Endothelial cell of umbilical vein (primary cell): ENCODE measurements at regions not wholly inside any gene's neighbourhood (a gene's known extent, or its start where the extent isn't known, plus 50 kb on each side); places are given as distances from the start of the nearest gene placed in this dataset.

Experiments used
- BruUV-seq: library from RNA; stranded (reverse); fragments of 400-500 nt; replicated peaks from 2 replicates; lab custom pipeline; 2021; lab: Mats Ljungman, UMichigan
- CTCF ChIA-PET: fragments of 300-600, 350-600 bp; sonication (Branson Sonifier 250); formaldehyde crosslinking; loops from one replicate; lab custom pipeline; 2021; ENCODE audit warnings: antibody characterized with exemption, inconsistent platforms; lab: Charles Lee
- POLR2A ChIA-PET: fragments of 300-600, 350-600 bp; sonication (Branson Sonifier 250); formaldehyde crosslinking; loops from one replicate; lab custom pipeline; 2021; ENCODE audit warnings: antibody characterized with exemption, inconsistent platforms; lab: Charles Lee
- DNase-seq: peaks from one replicate; pipeline ENCODE4 v3.0.0-alpha.2; 2011; ENCODE audit warnings: low read depth, low spot score
- FAIRE-seq: peaks from 2 replicates; lab custom pipeline; 2011; peaks lifted over from hg19 to GRCh38; lab: Jason Lieb, UNC
- H2AFZ ChIP-seq: 2 replicates; pipeline ENCODE4 v1.6.0; 2012; ENCODE audit warnings: low read depth, low read length, control low read depth, inconsistent platforms
- H3K27ac ChIP-seq: 2 replicates; pipeline ENCODE4 v1.5.1; 2011; ENCODE audit warnings: low read depth, mild to moderate bottlenecking, control low read depth, low read length, moderate library complexity; ENCODE audit not compliant: insufficient read depth
- H3K27me3 ChIP-seq, 2 experiments: 2 replicates each; pipeline versions ENCODE4 v1.6.0 to v1.6.1; 2011; ENCODE audit warnings: low read length in 2 of 2, mixed read lengths in 1 of 2; ENCODE audit not compliant: control insufficient read depth in 2 of 2, insufficient read depth in 2 of 2
- H3K36me3 ChIP-seq, 2 experiments: 2 replicates in 1 of 2; 3 replicates in 1 of 2; pipeline ENCODE4 v1.5.1; 2011; ENCODE audit warnings: low read length in 2 of 2, mild to moderate bottlenecking in 1 of 2, moderate library complexity in 1 of 2; ENCODE audit not compliant: control insufficient read depth in 2 of 2, insufficient read depth in 2 of 2; ENCODE audit errors: extremely low read depth in 1 of 2
- H3K4me1 ChIP-seq: 3 replicates; pipeline ENCODE4 v1.5.1; 2011; ENCODE audit warnings: mild to moderate bottlenecking, low read length; ENCODE audit not compliant: control insufficient read depth, insufficient read depth; ENCODE audit errors: extremely low read depth
- H3K4me2 ChIP-seq: 2 replicates; pipeline ENCODE4 v1.6.1; 2011; ENCODE audit warnings: low read length, control low read depth, mixed read lengths; ENCODE audit not compliant: insufficient read depth
- H3K4me3 ChIP-seq, 3 experiments: fragments of 200-600 bp in 1 of 3; sonication (generic), shearing (Covaris generic) in 1 of 3; replicated peaks in 1 of 3; 2 replicates each; pipeline ENCODE4 v1.5.1; 2011 to 2016; ENCODE audit warnings: control low read depth in 3 of 3, low read length in 3 of 3, mild to moderate bottlenecking in 2 of 3, inconsistent platforms in 1 of 3, low read depth in 1 of 3, moderate library complexity in 1 of 3; ENCODE audit not compliant: insufficient read depth in 1 of 3
- H3K79me2 ChIP-seq: 2 replicates; pipeline ENCODE4 v1.6.0; 2012; ENCODE audit warnings: low read length, inconsistent platforms; ENCODE audit not compliant: control insufficient read depth, insufficient read depth
- H3K9ac ChIP-seq: replicated peaks from 2 replicates; pipeline ENCODE3; 2011; ENCODE audit warnings: low read length, control low read depth; ENCODE audit not compliant: insufficient read depth; ENCODE audit errors: extremely low read depth
- H3K9me1 ChIP-seq: replicated peaks from 3 replicates; pipeline ENCODE4 v1.6.0; 2011; ENCODE audit warnings: mild to moderate bottlenecking, low read length; ENCODE audit not compliant: control insufficient read depth, insufficient read depth; ENCODE audit errors: extremely low read depth
- H3K9me3 ChIP-seq: replicated peaks from 2 replicates; pipeline ENCODE4 v1.5.1; 2012; ENCODE audit warnings: low read length, inconsistent platforms; ENCODE audit not compliant: control insufficient read depth, insufficient read depth
- H4K20me1 ChIP-seq: replicated peaks from 2 replicates; pipeline ENCODE3; 2011; ENCODE audit warnings: mild to moderate bottlenecking, low read length; ENCODE audit not compliant: control insufficient read depth, insufficient read depth; ENCODE audit errors: extremely low read depth
- EZH2 ChIP-seq: IDR thresholded peaks from 2 replicates; pipeline ENCODE4 v1.6.1; 2012; ENCODE audit warnings: borderline replicate concordance, low read depth, mild to moderate bottlenecking, moderate library complexity, low read length, inconsistent platforms; ENCODE audit not compliant: severe bottlenecking
- FOS ChIP-seq: IDR thresholded peaks from 2 replicates; pipeline ENCODE4 v1.6.1; 2011; ENCODE audit warnings: mild to moderate bottlenecking, low read length, moderate library complexity, borderline replicate concordance; ENCODE audit not compliant: insufficient read depth
- GATA2 ChIP-seq: IDR thresholded peaks from 2 replicates; pipeline ENCODE4 v1.7.0; 2011; ENCODE audit warnings: low read depth, mild to moderate bottlenecking, moderate library complexity, mixed read lengths, low read length; ENCODE audit not compliant: insufficient read length, insufficient read depth
- JUN ChIP-seq: IDR thresholded peaks from 2 replicates; pipeline ENCODE4 v1.6.1; 2011; ENCODE audit warnings: borderline replicate concordance, low read depth; ENCODE audit not compliant: insufficient read length, insufficient read depth
- MYC ChIP-seq: IDR thresholded peaks from one replicate; pipeline ENCODE4 v1.6.1; 2011; ENCODE audit warnings: mild to moderate bottlenecking, low read depth, low read length
- POLR2A ChIP-seq: IDR thresholded peaks from 2 replicates; pipeline ENCODE4 v1.6.1; 2012; ENCODE audit warnings: low read depth, mild to moderate bottlenecking, control low read depth, low read length
- POLR2AphosphoS5 ChIP-seq: IDR thresholded peaks from 2 replicates; pipeline ENCODE4 v1.6.1; 2012; ENCODE audit warnings: low read depth, mild to moderate bottlenecking, control low read depth, low read length, moderate library complexity; ENCODE audit not compliant: insufficient read depth
- dilution Hi-C: fragments of 300-500 bp; cut with MboI; formaldehyde crosslinking; loops from one replicate; pipeline ENCODE4 v1.15.0; 2019; ENCODE audit warnings: low sequenced_read_pairs; ENCODE audit not compliant: extremely low pct_ligation_motif_present
- intact Hi-C: fragments of 100-400 bp; cut with micrococcal nuclease; formaldehyde crosslinking; loops from one replicate; pipeline ENCODE4 v1.10.0; 2022
- TF ChIP-seq, protein P1 (sequence below), 2 donors: IDR thresholded peaks; 1 replicate in 1 of 2; 2 replicates in 1 of 2; pipeline ENCODE4 v1.5.1; 2011; ENCODE audit warnings: low read length in 2 of 2, mild to moderate bottlenecking in 2 of 2, moderate library complexity in 2 of 2, control low read depth in 1 of 2, inconsistent platforms in 1 of 2, low read depth in 1 of 2; ENCODE audit not compliant: insufficient read depth in 1 of 2; ENCODE audit errors: extremely low read depth in 1 of 2
- TF ChIP-seq, protein P2 (sequence below): IDR thresholded peaks from 2 replicates; pipeline ENCODE4 v1.6.1; 2011; ENCODE audit not compliant: insufficient read depth, insufficient read length

GRCh38 chr6:55994531-55994930, 119.1 kb upstream of the BMP5 start:
- no peaks in the 10 kb centered on the region for H3K27me3 ChIP-seq
- dilution Hi-C loops (no loop called here), intact Hi-C loops (no loop called here)
- no peak for FAIRE-seq
- no peaks in the 10 kb centered on the region for H3K4me1 ChIP-seq
- no peak for DNase-seq
- no peaks in the 10 kb centered on the region for H3K36me3 ChIP-seq
- no peaks in the 10 kb centered on the region for H3K79me2 ChIP-seq
- no peak overlapping the region for H3K9ac ChIP-seq
- POLR2A ChIA-PET = no interaction called here
- no peak overlapping the region for H2AFZ ChIP-seq
- TF ChIP-seq GATA2 (no peak), FOS (no peak), POLR2A (no peak), MYC (no peak), JUN (no peak), EZH2 (no peak), POLR2AphosphoS5 (no peak)
- TF ChIP-seq, protein P1, sequence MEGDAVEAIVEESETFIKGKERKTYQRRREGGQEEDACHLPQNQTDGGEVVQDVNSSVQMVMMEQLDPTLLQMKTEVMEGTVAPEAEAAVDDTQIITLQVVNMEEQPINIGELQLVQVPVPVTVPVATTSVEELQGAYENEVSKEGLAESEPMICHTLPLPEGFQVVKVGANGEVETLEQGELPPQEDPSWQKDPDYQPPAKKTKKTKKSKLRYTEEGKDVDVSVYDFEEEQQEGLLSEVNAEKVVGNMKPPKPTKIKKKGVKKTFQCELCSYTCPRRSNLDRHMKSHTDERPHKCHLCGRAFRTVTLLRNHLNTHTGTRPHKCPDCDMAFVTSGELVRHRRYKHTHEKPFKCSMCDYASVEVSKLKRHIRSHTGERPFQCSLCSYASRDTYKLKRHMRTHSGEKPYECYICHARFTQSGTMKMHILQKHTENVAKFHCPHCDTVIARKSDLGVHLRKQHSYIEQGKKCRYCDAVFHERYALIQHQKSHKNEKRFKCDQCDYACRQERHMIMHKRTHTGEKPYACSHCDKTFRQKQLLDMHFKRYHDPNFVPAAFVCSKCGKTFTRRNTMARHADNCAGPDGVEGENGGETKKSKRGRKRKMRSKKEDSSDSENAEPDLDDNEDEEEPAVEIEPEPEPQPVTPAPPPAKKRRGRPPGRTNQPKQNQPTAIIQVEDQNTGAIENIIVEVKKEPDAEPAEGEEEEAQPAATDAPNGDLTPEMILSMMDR (IDR thresholded peaks at IDR 0.05; ENCODE audit: extremely low read depth in 1 of 2, insufficient read depth in 1 of 2, low read depth in 1 of 2, low read length in 2 of 2) = no peak
- TF ChIP-seq, protein P2, sequence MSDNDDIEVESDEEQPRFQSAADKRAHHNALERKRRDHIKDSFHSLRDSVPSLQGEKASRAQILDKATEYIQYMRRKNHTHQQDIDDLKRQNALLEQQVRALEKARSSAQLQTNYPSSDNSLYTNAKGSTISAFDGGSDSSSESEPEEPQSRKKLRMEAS = no peak
- H3K27ac ChIP-seq = no peak overlapping the region
- BruUV-seq = no TSS peak
- no peaks in the 10 kb centered on the region for H3K9me1 ChIP-seq
- CTCF ChIA-PET = no interaction called here
- H3K9me3 ChIP-seq = no peaks in the 10 kb centered on the region
- no peak overlapping the region for H3K4me3 ChIP-seq
- H4K20me1 ChIP-seq = no peaks in the 10 kb centered on the region
- H3K4me2 ChIP-seq = no peak overlapping the region
